ENCODE measurements at regions not wholly inside any gene's neighbourhood (a gene's known extent, or its start where the extent isn't known, plus 50 kb on each side); places are given as distances from the start of the nearest gene placed in this dataset.

- H3K4me1 Mint-ChIP-seq: peaks cover 7% of the 10 kb centered on the region
- H3K27ac Mint-ChIP-seq: no peak overlapping the region
- H3K9me3 Mint-ChIP-seq: peaks cover 16% of the 10 kb centered on the region
- DNase-seq: no peak
- H3K4me3 Mint-ChIP-seq: no peak overlapping the region
- peaks cover 5% of the 10 kb centered on the region for H3K36me3 Mint-ChIP-seq (ENCODE audit: low read depth)
- peaks cover 24% of the 10 kb centered on the region for H3K27me3 Mint-ChIP-seq
- intact Hi-C loops (cut with micrococcal nuclease): no loop called here
Observed at GRCh38 chr14:34075826-34076225, 125.0 kb upstream of the EGLN3 start.

GRCh38 chr14:34075042-34075744 is 124.3 kb upstream of the EGLN3 start:
- no peak overlapping the region for H3K27ac Mint-ChIP-seq
- peaks cover 16% of the 10 kb centered on the region for H3K9me3 Mint-ChIP-seq
- H3K4me1 Mint-ChIP-seq: peaks cover 7% of the 10 kb centered on the region

GRCh38 chr14:34072921-34073320 is 122.0 kb upstream of the EGLN3 start:
- Mint-ChIP-seq H3K27me3 (peaks cover 26% of the 10 kb centered on the region), H3K4me1 (peaks cover 4% of the 10 kb centered on the region), H3K36me3 (ENCODE audit: low read depth) (peaks cover 10% of the 10 kb centered on the region), H3K4me3 (no peak overlapping the region), H3K27ac (no peak overlapping the region), H3K9me3 (peaks cover 24% of the 10 kb centered on the region)
- DNase-seq: no peak
- intact Hi-C loops (cut with micrococcal nuclease): no loop called here

More at GRCh38 chr14:34075042-34075744, 124.3 kb upstream of the EGLN3 start:
- DNase-seq: no peak
- no peak overlapping the region for H3K4me3 Mint-ChIP-seq
- intact Hi-C loops (cut with micrococcal nuclease): no loop called here
- peaks cover 23% of the 10 kb centered on the region for H3K27me3 Mint-ChIP-seq
- H3K36me3 Mint-ChIP-seq (ENCODE audit: low read depth): peaks cover 5% of the 10 kb centered on the region

- Mint-ChIP-seq H3K9me3 (peaks cover 27% of the 10 kb centered on the region), H3K4me1 (peaks cover 1% of the 10 kb centered on the region), H3K36me3 (ENCODE audit: low read depth) (peaks cover 10% of the 10 kb centered on the region), H3K27me3 (peaks cover 22% of the 10 kb centered on the region), H3K27ac (no peak overlapping the region), H3K4me3 (no peak overlapping the region)
- no peak for DNase-seq
- intact Hi-C loops (cut with micrococcal nuclease): no loop called here
Observed at GRCh38 chr14:34072401-34072800, 121.5 kb upstream of the EGLN3 start.

GRCh38 chr14:34070917-34071407 is 120.1 kb upstream of the EGLN3 start:
- Mint-ChIP-seq H3K36me3 (ENCODE audit: low read depth) (peaks cover 10% of the 10 kb centered on the region), H3K4me3 (no peak overlapping the region), H3K9me3 (peaks cover 29% of the 10 kb centered on the region), H3K4me1 (peaks cover 1% of the 10 kb centered on the region), H3K27ac (no peak overlapping the region), H3K27me3 (peaks cover 22% of the 10 kb centered on the region)
- no peak for DNase-seq
- intact Hi-C loops (cut with micrococcal nuclease): no loop called here

GRCh38 chr14:34069854-34070582 is 119.1 kb upstream of the EGLN3 start:
- Mint-ChIP-seq H3K36me3 (ENCODE audit: low read depth) (peaks cover 10% of the 10 kb centered on the region), H3K4me1 (peaks cover 1% of the 10 kb centered on the region), H3K27ac (no peak overlapping the region), H3K4me3 (no peak overlapping the region), H3K9me3 (peaks cover 31% of the 10 kb centered on the region), H3K27me3 (peaks cover 22% of the 10 kb centered on the region)
- DNase-seq: no peak
- intact Hi-C loops (cut with micrococcal nuclease): no loop called here

- Mint-ChIP-seq H3K36me3 (ENCODE audit: low read depth) (peaks cover 9% of the 10 kb centered on the region), H3K27ac (no peak overlapping the region), H3K4me3 (no peak overlapping the region), H3K4me1 (no peaks in the 10 kb centered on the region), H3K27me3 (peaks cover 23% of the 10 kb centered on the region), H3K9me3 (peaks cover 25% of the 10 kb centered on the region)
- intact Hi-C loops (cut with micrococcal nuclease): no loop called here
- no peak for DNase-seq
Observed at GRCh38 chr14:34067587-34067986, 116.7 kb upstream of the EGLN3 start.

- peaks cover 4% of the 10 kb centered on the region for H3K4me1 Mint-ChIP-seq
- intact Hi-C loops (cut with micrococcal nuclease): no loop called here
- H3K9me3 Mint-ChIP-seq: peaks cover 15% of the 10 kb centered on the region
- H3K4me3 Mint-ChIP-seq: no peak overlapping the region
- peaks cover 16% of the 10 kb centered on the region for H3K27me3 Mint-ChIP-seq
- DNase-seq: peak; percentile 28
- H3K36me3 Mint-ChIP-seq (ENCODE audit: low read depth): peaks cover 4% of the 10 kb centered on the region
- H3K27ac Mint-ChIP-seq: no peak overlapping the region
Observed at GRCh38 chr14:34065690-34066391, 115.0 kb upstream of the EGLN3 start.

- intact Hi-C loops (cut with micrococcal nuclease): no loop called here
- no peak for DNase-seq
- Mint-ChIP-seq H3K9me3 (peaks cover 15% of the 10 kb centered on the region), H3K4me3 (no peak overlapping the region), H3K4me1 (peaks cover 8% of the 10 kb centered on the region), H3K27me3 (peaks cover 16% of the 10 kb centered on the region), H3K27ac (no peak overlapping the region), H3K36me3 (ENCODE audit: low read depth) (peaks cover 4% of the 10 kb centered on the region)
Observed at GRCh38 chr14:34065236-34065635, 114.4 kb upstream of the EGLN3 start.

GRCh38 chr14:34064349-34064748 is 113.5 kb upstream of the EGLN3 start:
- intact Hi-C loops (cut with micrococcal nuclease): loop anchor here (5.0 kb wide), 1 partner anchor 117 kb away; no protein-coding TSS in a partner anchor

GRCh38 chr14:34063470-34064164 is 112.7 kb upstream of the EGLN3 start:
- DNase-seq: no peak
- Mint-ChIP-seq H3K27ac (no peak overlapping the region), H3K4me1 (peaks cover 17% of the 10 kb centered on the region), H3K9me3 (peaks cover 11% of the 10 kb centered on the region), H3K36me3 (ENCODE audit: low read depth) (peaks cover 3% of the 10 kb centered on the region), H3K27me3 (peaks cover 14% of the 10 kb centered on the region), H3K4me3 (no peak overlapping the region)
- intact Hi-C loops (cut with micrococcal nuclease): loop anchor here (5.0 kb wide), 1 partner anchor 116 kb away; no protein-coding TSS in a partner anchor

More at GRCh38 chr14:34064349-34064748, 113.5 kb upstream of the EGLN3 start:
- DNase-seq: no peak
- Mint-ChIP-seq H3K9me3 (peaks cover 11% of the 10 kb centered on the region), H3K4me3 (no peak overlapping the region), H3K4me1 (peaks cover 12% of the 10 kb centered on the region), H3K27me3 (peaks cover 15% of the 10 kb centered on the region), H3K36me3 (ENCODE audit: low read depth) (peaks cover 3% of the 10 kb centered on the region), H3K27ac (no peak overlapping the region)

GRCh38 chr14:34063042-34063441 is 112.2 kb upstream of the EGLN3 start:
- H3K27me3 Mint-ChIP-seq: peaks cover 12% of the 10 kb centered on the region
- H3K27ac Mint-ChIP-seq: no peak overlapping the region
- H3K4me3 Mint-ChIP-seq: no peak overlapping the region
- intact Hi-C loops (cut with micrococcal nuclease): loop anchor here (5.0 kb wide), 1 partner anchor 116 kb away; no protein-coding TSS in a partner anchor
- no peak for DNase-seq
- peaks cover 17% of the 10 kb centered on the region for H3K4me1 Mint-ChIP-seq
- H3K9me3 Mint-ChIP-seq: peaks cover 6% of the 10 kb centered on the region
- no peaks in the 10 kb centered on the region for H3K36me3 Mint-ChIP-seq (ENCODE audit: low read depth)

- H3K36me3 Mint-ChIP-seq (ENCODE audit: low read depth): no peaks in the 10 kb centered on the region
- peaks cover 12% of the 10 kb centered on the region for H3K27me3 Mint-ChIP-seq
- peaks cover 18% of the 10 kb centered on the region for H3K4me1 Mint-ChIP-seq
- intact Hi-C loops (cut with micrococcal nuclease): loop anchor here (5.0 kb wide), 1 partner anchor 115 kb away; no protein-coding TSS in a partner anchor
- no peak overlapping the region for H3K27ac Mint-ChIP-seq
- H3K9me3 Mint-ChIP-seq: peaks cover 4% of the 10 kb centered on the region
- H3K4me3 Mint-ChIP-seq: no peak overlapping the region
- DNase-seq: no peak
Observed at GRCh38 chr14:34062353-34062973, 111.6 kb upstream of the EGLN3 start.
